ENCODE measurements at regions not wholly inside any gene's neighbourhood (a gene's known extent, or its start where the extent isn't known, plus 50 kb on each side); places are given as distances from the start of the nearest gene placed in this dataset.

GRCh38 chr2:194323740-194324139, 1333.3 kb upstream of the SLC39A10 start:
- no peak for TF ChIP-seq CTCF (conservative IDR thresholded peaks at IDR 0.05; ENCODE audit: low read length)
- no peak for TF ChIP-seq EZH2phosphoT487 (IDR thresholded peaks at IDR 0.05; ENCODE audit: borderline replicate concordance)
- Histone ChIP-seq H3K9me3 (ENCODE audit: insufficient read depth, low read depth, low read length) (no peaks in the 10 kb centered on the region), H3K79me2 (ENCODE audit: insufficient read depth, low read length) (no peaks in the 10 kb centered on the region), H2AFZ (ENCODE audit: low read length) (no peak overlapping the region), H3K27me3 (ENCODE audit: insufficient read depth, low read length, poor library complexity, severe bottlenecking) (no peaks in the 10 kb centered on the region), H3F3A (ENCODE audit: low read depth) (no peaks in the 10 kb centered on the region), H3K4me2 (ENCODE audit: low read depth, low read length, poor library complexity, severe bottlenecking) (no peak overlapping the region), H3K4me3 (ENCODE audit: low read length, poor library complexity, severe bottlenecking) (no peak overlapping the region), H3K9me2 (replicated peaks; ENCODE audit: low read depth, low read length) (no peaks in the 10 kb centered on the region), H3K4me1 (ENCODE audit: insufficient read depth, low read length, poor library complexity, severe bottlenecking) (no peaks in the 10 kb centered on the region), H3K36me3 (ENCODE audit: insufficient read depth, low read length) (no peaks in the 10 kb centered on the region), H3K9ac (ENCODE audit: low read depth, low read length, poor library complexity, severe bottlenecking) (no peak overlapping the region), H4K20me1 (ENCODE audit: insufficient read depth, low read length, poor library complexity, severe bottlenecking) (no peaks in the 10 kb centered on the region)

GRCh38 chr2:194320520-194320919, 1336.5 kb upstream of the SLC39A10 start:
- Histone ChIP-seq H3K9me2 (replicated peaks; ENCODE audit: low read depth, low read length) (no peaks in the 10 kb centered on the region), H3K4me2 (ENCODE audit: low read depth, low read length, poor library complexity, severe bottlenecking) (no peak overlapping the region), H4K20me1 (ENCODE audit: insufficient read depth, low read length, poor library complexity, severe bottlenecking) (no peaks in the 10 kb centered on the region), H3K36me3 (ENCODE audit: insufficient read depth, low read length) (no peaks in the 10 kb centered on the region), H3K9ac (ENCODE audit: low read depth, low read length, poor library complexity, severe bottlenecking) (no peak overlapping the region), H3K4me1 (ENCODE audit: insufficient read depth, low read length, poor library complexity, severe bottlenecking) (no peaks in the 10 kb centered on the region), H3K9me3 (ENCODE audit: insufficient read depth, low read depth, low read length) (no peaks in the 10 kb centered on the region), H3K79me2 (ENCODE audit: insufficient read depth, low read length) (no peaks in the 10 kb centered on the region), H3F3A (ENCODE audit: low read depth) (no peaks in the 10 kb centered on the region), H3K27me3 (ENCODE audit: insufficient read depth, low read length, poor library complexity, severe bottlenecking) (no peaks in the 10 kb centered on the region), H2AFZ (ENCODE audit: low read length) (no peak overlapping the region), H3K4me3 (ENCODE audit: low read length, poor library complexity, severe bottlenecking) (no peak overlapping the region)
- no peak for TF ChIP-seq EZH2phosphoT487 (IDR thresholded peaks at IDR 0.05; ENCODE audit: borderline replicate concordance)

- no peaks in the 10 kb centered on the region for H3K79me2 ChIP-seq (ENCODE audit: insufficient read depth, low read length)
- H3K27me3 ChIP-seq (ENCODE audit: insufficient read depth, low read length, poor library complexity, severe bottlenecking): no peaks in the 10 kb centered on the region
- no peak overlapping the region for H3K9ac ChIP-seq (ENCODE audit: low read depth, low read length, poor library complexity, severe bottlenecking)
- H3K4me1 ChIP-seq (ENCODE audit: insufficient read depth, low read length, poor library complexity, severe bottlenecking): no peaks in the 10 kb centered on the region
- TF ChIP-seq EZH2phosphoT487 (IDR thresholded peaks at IDR 0.05; ENCODE audit: borderline replicate concordance) (no peak), CTCF (conservative IDR thresholded peaks at IDR 0.05; ENCODE audit: low read length) (peak; percentile 57)
- no peaks in the 10 kb centered on the region for H3K9me2 ChIP-seq (replicated peaks; ENCODE audit: low read depth, low read length)
- no peaks in the 10 kb centered on the region for H3K36me3 ChIP-seq (ENCODE audit: insufficient read depth, low read length)
- no peaks in the 10 kb centered on the region for H3F3A ChIP-seq (ENCODE audit: low read depth)
- no peak overlapping the region for H2AFZ ChIP-seq (ENCODE audit: low read length)
- no peaks in the 10 kb centered on the region for H3K9me3 ChIP-seq (ENCODE audit: insufficient read depth, low read depth, low read length)
- no peak overlapping the region for H3K4me3 ChIP-seq (ENCODE audit: low read length, poor library complexity, severe bottlenecking)
- no peak overlapping the region for H3K4me2 ChIP-seq (ENCODE audit: low read depth, low read length, poor library complexity, severe bottlenecking)
- H4K20me1 ChIP-seq (ENCODE audit: insufficient read depth, low read length, poor library complexity, severe bottlenecking): no peaks in the 10 kb centered on the region
These were observed 1337.6 kb upstream of the SLC39A10 start for GRCh38 chr2:194319222-194319992.

- no peak overlapping the region for H3K9ac ChIP-seq (ENCODE audit: low read depth, low read length, poor library complexity, severe bottlenecking)
- TF ChIP-seq CTCF (conservative IDR thresholded peaks at IDR 0.05; ENCODE audit: low read length) (no peak), EZH2phosphoT487 (IDR thresholded peaks at IDR 0.05; ENCODE audit: borderline replicate concordance) (no peak)
- no peak overlapping the region for H3K4me3 ChIP-seq (ENCODE audit: low read length, poor library complexity, severe bottlenecking)
These were observed 1343.0 kb upstream of the SLC39A10 start for GRCh38 chr2:194314042-194314441.

More at GRCh38 chr2:194314042-194314441, 1343.0 kb upstream of the SLC39A10 start:
- Histone ChIP-seq H2AFZ (ENCODE audit: low read length) (no peak overlapping the region), H3K4me2 (ENCODE audit: low read depth, low read length, poor library complexity, severe bottlenecking) (no peak overlapping the region), H3K36me3 (ENCODE audit: insufficient read depth, low read length) (no peaks in the 10 kb centered on the region), H3K9me3 (ENCODE audit: insufficient read depth, low read depth, low read length) (no peaks in the 10 kb centered on the region), H3K9me2 (replicated peaks; ENCODE audit: low read depth, low read length) (no peaks in the 10 kb centered on the region), H3K79me2 (ENCODE audit: insufficient read depth, low read length) (no peaks in the 10 kb centered on the region), H3F3A (ENCODE audit: low read depth) (no peaks in the 10 kb centered on the region), H3K27me3 (ENCODE audit: insufficient read depth, low read length, poor library complexity, severe bottlenecking) (no peaks in the 10 kb centered on the region), H4K20me1 (ENCODE audit: insufficient read depth, low read length, poor library complexity, severe bottlenecking) (no peaks in the 10 kb centered on the region), H3K4me1 (ENCODE audit: insufficient read depth, low read length, poor library complexity, severe bottlenecking) (no peaks in the 10 kb centered on the region)
